ENCODE measurements at regions not wholly inside any gene's neighbourhood (a gene's known extent, or its start where the extent isn't known, plus 50 kb on each side); places are given as distances from the start of the nearest gene placed in this dataset.

- TF ChIP-seq CTCF (IDR thresholded peaks at IDR 0.05; ENCODE audit: insufficient read depth, low read length, missing control alignments): no peak
- CTCF ChIA-PET: interaction anchor here (1.5 kb wide), 1 partner anchor 18 kb away, joined by 3 read pairs; no protein-coding TSS in a partner anchor
- DNase-seq (ENCODE audit: low read depth, low spot score): no peak
- no peak overlapping the region for H3K4me3 ChIP-seq (ENCODE audit: low read depth, low read length)
- POLR2A ChIA-PET: no interaction called here
These were observed 166.3 kb downstream of the YIPF5 start for GRCh38 chr5:144004146-144004545.

GRCh38 chr5:144004751-144005150 is 165.7 kb downstream of the YIPF5 start:
- ChIA-PET CTCF (interaction anchor here (1.5 kb wide), 1 partner anchor 17 kb away, joined by 3 read pairs; no protein-coding TSS in a partner anchor), POLR2A (no interaction called here)
- H3K4me3 ChIP-seq (ENCODE audit: low read depth, low read length): no peak overlapping the region
- no peak for DNase-seq (ENCODE audit: low read depth, low spot score)
- no peak for TF ChIP-seq CTCF (IDR thresholded peaks at IDR 0.05; ENCODE audit: insufficient read depth, low read length, missing control alignments)

DNA sequence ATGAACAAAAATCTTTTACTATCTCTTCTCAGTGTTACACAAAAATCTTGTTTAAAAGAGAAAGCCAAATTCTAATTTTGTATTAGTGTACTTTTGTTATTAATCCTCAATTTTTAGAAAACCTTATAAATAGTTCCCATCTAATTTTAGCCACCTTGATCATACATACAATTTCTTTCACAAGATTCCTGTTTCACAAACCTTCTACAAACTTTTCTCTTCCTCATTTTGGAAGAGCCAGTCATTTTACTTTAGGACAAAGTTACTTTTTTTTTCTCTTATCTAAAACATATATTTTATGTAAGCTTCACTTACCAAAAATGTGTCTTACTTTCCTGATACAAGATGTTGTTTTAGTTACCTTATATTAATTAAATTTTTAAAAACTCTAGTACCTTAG is 161.3 kb downstream of the YIPF5 start:
- no peak overlapping the region for H3K4me3 ChIP-seq (ENCODE audit: low read depth, low read length)
- TF ChIP-seq CTCF (IDR thresholded peaks at IDR 0.05; ENCODE audit: insufficient read depth, low read length, missing control alignments): no peak
- DNase-seq (ENCODE audit: low read depth, low spot score): no peak
- POLR2A ChIA-PET: no interaction called here
- CTCF ChIA-PET: interaction anchor here (1.2 kb wide), 1 partner anchor 25 kb away, joined by 3 read pairs; no protein-coding TSS in a partner anchor

DNA sequence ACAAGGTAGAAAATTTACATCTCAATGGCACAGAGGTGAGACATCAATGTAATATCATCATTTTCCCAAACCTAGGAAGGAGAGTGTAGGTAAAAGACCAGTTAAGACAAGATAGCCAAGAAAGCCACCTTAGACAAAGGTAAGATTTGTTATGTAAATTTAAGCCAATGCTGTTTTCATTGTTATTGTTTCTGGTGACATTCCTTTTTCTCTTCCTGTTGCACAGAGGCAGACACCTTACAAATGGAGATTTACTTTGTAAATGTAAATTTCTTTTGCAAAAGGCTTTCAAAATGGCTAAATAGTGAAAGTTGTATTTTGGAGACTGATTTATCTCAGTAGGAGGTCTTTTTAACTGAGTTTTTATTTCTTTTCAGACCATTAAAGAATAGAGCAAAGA is 159.1 kb downstream of the YIPF5 start:
- CTCF ChIA-PET: interaction anchor here (1.0 kb wide), 1 partner anchor 11 kb away, joined by 3 read pairs; no protein-coding TSS in a partner anchor
- POLR2A ChIA-PET: no interaction called here
- no peak overlapping the region for H3K4me3 ChIP-seq (ENCODE audit: low read depth, low read length)
- no peak for DNase-seq (ENCODE audit: low read depth, low spot score)
- no peak for TF ChIP-seq CTCF (IDR thresholded peaks at IDR 0.05; ENCODE audit: insufficient read depth, low read length, missing control alignments)

DNA sequence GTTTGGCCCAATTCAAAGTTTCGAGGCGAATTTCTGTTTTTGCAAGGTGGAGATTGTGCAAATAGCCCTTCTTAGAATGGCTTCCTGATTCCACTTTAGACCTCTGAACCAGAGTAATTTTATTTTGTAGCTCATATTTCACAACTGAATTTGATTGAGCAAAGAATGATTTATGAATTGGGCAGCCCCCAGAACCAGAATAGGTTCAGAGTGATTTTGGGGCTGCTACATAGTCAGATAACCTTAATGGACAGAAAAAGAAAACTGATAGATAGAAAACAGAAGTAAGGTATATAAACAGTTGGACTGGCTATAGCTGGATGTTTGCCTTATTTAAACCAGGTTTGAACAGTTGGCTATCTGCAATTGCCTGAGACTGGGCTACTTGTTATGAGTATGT is 156.6 kb downstream of the YIPF5 start:
- POLR2A ChIA-PET: no interaction called here
- no peak overlapping the region for H3K4me3 ChIP-seq (ENCODE audit: low read depth, low read length)
- TF ChIP-seq CTCF (IDR thresholded peaks at IDR 0.05; ENCODE audit: insufficient read depth, low read length, missing control alignments): no peak
- CTCF ChIA-PET: interaction anchor here (0.5 to 1.2 kb wide), 2 partner anchors 128 to 951 kb away, joined by 3 read pairs; no protein-coding TSS in a partner anchor
- DNase-seq (ENCODE audit: low read depth, low spot score): no peak

GRCh38 chr5:144015961-144016360 is 154.5 kb downstream of the YIPF5 start:
- no peak for DNase-seq (ENCODE audit: low read depth, low spot score)
- H3K4me3 ChIP-seq (ENCODE audit: low read depth, low read length): no peak overlapping the region
- ChIA-PET CTCF (interaction anchor here (0.8 kb wide), 1 partner anchor 22 kb away, joined by 4 read pairs; no protein-coding TSS in a partner anchor), POLR2A (no interaction called here)
- no peak for TF ChIP-seq CTCF (IDR thresholded peaks at IDR 0.05; ENCODE audit: insufficient read depth, low read length, missing control alignments)
